Fibroblast of lung (primary cell): ENCODE measurements at regions not wholly inside any gene's neighbourhood (a gene's known extent, or its start where the extent isn't known, plus 50 kb on each side); places are given as distances from the start of the nearest gene placed in this dataset.

Experiments
- DNase-seq, 2 donors: peaks; one replicate each; pipeline versions ENCODE4 v3.0.0 to v3.0.0-alpha.2; 2010; ENCODE audit warnings: low read depth in 2 of 2
- H2AFZ ChIP-seq: 2 replicates; pipeline ENCODE4 v1.5.1; 2012; ENCODE audit warnings: low read length, control low read depth, inconsistent platforms
- H3K27ac ChIP-seq: 2 replicates; pipeline ENCODE4 v1.5.1; 2011; ENCODE audit warnings: low read length, control low read depth; ENCODE audit not compliant: insufficient read depth
- H3K27me3 ChIP-seq: 2 replicates; pipeline ENCODE4 v1.5.1; 2011; ENCODE audit warnings: mild to moderate bottlenecking, low read length; ENCODE audit not compliant: control insufficient read depth, insufficient read depth
- H3K36me3 ChIP-seq: 2 replicates; pipeline ENCODE4 v1.5.1; 2011; ENCODE audit warnings: low read length; ENCODE audit not compliant: control insufficient read depth, insufficient read depth
- H3K4me1 ChIP-seq: 2 replicates; pipeline ENCODE4 v1.5.1; 2011; ENCODE audit warnings: low read length; ENCODE audit not compliant: control insufficient read depth, insufficient read depth; ENCODE audit errors: extremely low read depth
- H3K4me2 ChIP-seq: 2 replicates; pipeline ENCODE4 v1.5.1; 2011; ENCODE audit warnings: low read length, control low read depth; ENCODE audit not compliant: insufficient read depth; ENCODE audit errors: extremely low read depth
- H3K4me3 ChIP-seq, 4 experiments: fragments of 200-600 bp in 1 of 4; sonication (generic) in 1 of 4; replicated peaks in 1 of 4; 2 replicates each; pipeline ENCODE4 v1.5.1; 2011 to 2016; ENCODE audit warnings: low read length in 4 of 4, low read depth in 3 of 4, mild to moderate bottlenecking in 3 of 4, control low read depth in 2 of 4, inconsistent platforms in 1 of 4, mixed read lengths in 1 of 4; ENCODE audit not compliant: insufficient read depth in 1 of 4; ENCODE audit errors: control extremely low read depth in 1 of 4
- H3K79me2 ChIP-seq: 2 replicates; pipeline ENCODE4 v1.5.1; 2012; ENCODE audit warnings: mild to moderate bottlenecking, low read length, inconsistent platforms; ENCODE audit not compliant: control insufficient read depth, insufficient read depth
- H3K9ac ChIP-seq: 2 replicates; pipeline ENCODE4 v1.5.1; 2011; ENCODE audit warnings: mild to moderate bottlenecking, low read length, control low read depth; ENCODE audit not compliant: insufficient read depth
- H3K9me3 ChIP-seq: 2 replicates; pipeline ENCODE4 v1.5.1; 2012; ENCODE audit warnings: low read depth, low read length; ENCODE audit not compliant: control insufficient read depth, insufficient read depth
- H4K20me1 ChIP-seq: 2 replicates; pipeline ENCODE4 v1.5.1; 2011; ENCODE audit warnings: low read length; ENCODE audit not compliant: control insufficient read depth, insufficient read depth; ENCODE audit errors: extremely low read depth
- EZH2 ChIP-seq: IDR thresholded peaks from 2 replicates; pipeline ENCODE4 v1.5.1; 2012; ENCODE audit warnings: low read length, control low read depth, mild to moderate bottlenecking; ENCODE audit errors: missing control alignments
- TF ChIP-seq, protein P1 (sequence below), 2 donors: IDR thresholded peaks in 1 of 2; conservative IDR thresholded peaks in 1 of 2; 1 replicate in 1 of 2; 2 replicates in 1 of 2; pipeline ENCODE4 v1.5.1; 2011 to 2012; ENCODE audit warnings: low read length in 2 of 2, control low read depth in 1 of 2, inconsistent platforms in 1 of 2, low read depth in 1 of 2, mild to moderate bottlenecking in 1 of 2

- no peak for TF ChIP-seq EZH2
- TF ChIP-seq, protein P1, sequence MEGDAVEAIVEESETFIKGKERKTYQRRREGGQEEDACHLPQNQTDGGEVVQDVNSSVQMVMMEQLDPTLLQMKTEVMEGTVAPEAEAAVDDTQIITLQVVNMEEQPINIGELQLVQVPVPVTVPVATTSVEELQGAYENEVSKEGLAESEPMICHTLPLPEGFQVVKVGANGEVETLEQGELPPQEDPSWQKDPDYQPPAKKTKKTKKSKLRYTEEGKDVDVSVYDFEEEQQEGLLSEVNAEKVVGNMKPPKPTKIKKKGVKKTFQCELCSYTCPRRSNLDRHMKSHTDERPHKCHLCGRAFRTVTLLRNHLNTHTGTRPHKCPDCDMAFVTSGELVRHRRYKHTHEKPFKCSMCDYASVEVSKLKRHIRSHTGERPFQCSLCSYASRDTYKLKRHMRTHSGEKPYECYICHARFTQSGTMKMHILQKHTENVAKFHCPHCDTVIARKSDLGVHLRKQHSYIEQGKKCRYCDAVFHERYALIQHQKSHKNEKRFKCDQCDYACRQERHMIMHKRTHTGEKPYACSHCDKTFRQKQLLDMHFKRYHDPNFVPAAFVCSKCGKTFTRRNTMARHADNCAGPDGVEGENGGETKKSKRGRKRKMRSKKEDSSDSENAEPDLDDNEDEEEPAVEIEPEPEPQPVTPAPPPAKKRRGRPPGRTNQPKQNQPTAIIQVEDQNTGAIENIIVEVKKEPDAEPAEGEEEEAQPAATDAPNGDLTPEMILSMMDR (conservative IDR thresholded peaks at IDR 0.05 in 1 of 2, IDR thresholded peaks at IDR 0.05 in 1 of 2; ENCODE audit: low read depth in 1 of 2, low read length in 2 of 2) = no peak
- no peaks in the 10 kb centered on the region for H3K27me3 ChIP-seq
- DNase-seq = no peak
- H3K4me2 ChIP-seq = no peak overlapping the region
- H3K4me1 ChIP-seq = no peaks in the 10 kb centered on the region
- H3K36me3 ChIP-seq = no peaks in the 10 kb centered on the region
- H3K79me2 ChIP-seq = no peaks in the 10 kb centered on the region
- no peak overlapping the region for H2AFZ ChIP-seq
- H3K9ac ChIP-seq = no peak overlapping the region
- no peaks in the 10 kb centered on the region for H3K9me3 ChIP-seq
- no peak overlapping the region for H3K27ac ChIP-seq
- H3K4me3 ChIP-seq = no peak overlapping the region
- no peaks in the 10 kb centered on the region for H4K20me1 ChIP-seq
These were observed 601.1 kb downstream of the IRX1 start for GRCh38 chr5:4196744-4197143.

DNA sequence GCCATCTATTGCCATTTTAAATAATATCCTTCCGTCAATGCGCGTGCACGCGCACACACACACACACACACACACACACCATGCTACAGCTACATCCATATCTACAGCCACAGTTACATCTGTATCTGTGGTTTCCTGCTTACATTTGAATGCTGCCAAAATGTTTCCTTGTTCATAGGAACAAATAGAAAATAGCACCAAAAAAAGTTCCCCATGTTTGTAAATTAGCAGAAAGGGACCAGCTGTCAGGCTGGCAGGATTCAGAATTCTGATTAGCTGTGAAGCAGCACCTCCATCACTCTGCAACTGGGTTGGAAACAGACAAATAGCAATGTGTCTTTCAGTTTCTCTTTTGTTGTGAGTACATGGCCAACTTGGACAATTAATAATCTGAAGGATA is 601.5 kb downstream of the IRX1 start:
- DNase-seq = no peak
- Histone ChIP-seq H3K27ac (no peak overlapping the region), H3K4me3 (no peak overlapping the region), H3K36me3 (no peaks in the 10 kb centered on the region), H3K9me3 (no peaks in the 10 kb centered on the region), H2AFZ (no peak overlapping the region), H3K9ac (no peak overlapping the region), H4K20me1 (no peaks in the 10 kb centered on the region), H3K4me2 (no peak overlapping the region), H3K4me1 (no peaks in the 10 kb centered on the region), H3K79me2 (no peaks in the 10 kb centered on the region), H3K27me3 (no peaks in the 10 kb centered on the region)
- TF ChIP-seq, protein P1 (conservative IDR thresholded peaks at IDR 0.05 in 1 of 2, IDR thresholded peaks at IDR 0.05 in 1 of 2; ENCODE audit: low read depth in 1 of 2, low read length in 2 of 2) = no peak
- no peak for TF ChIP-seq EZH2

DNA sequence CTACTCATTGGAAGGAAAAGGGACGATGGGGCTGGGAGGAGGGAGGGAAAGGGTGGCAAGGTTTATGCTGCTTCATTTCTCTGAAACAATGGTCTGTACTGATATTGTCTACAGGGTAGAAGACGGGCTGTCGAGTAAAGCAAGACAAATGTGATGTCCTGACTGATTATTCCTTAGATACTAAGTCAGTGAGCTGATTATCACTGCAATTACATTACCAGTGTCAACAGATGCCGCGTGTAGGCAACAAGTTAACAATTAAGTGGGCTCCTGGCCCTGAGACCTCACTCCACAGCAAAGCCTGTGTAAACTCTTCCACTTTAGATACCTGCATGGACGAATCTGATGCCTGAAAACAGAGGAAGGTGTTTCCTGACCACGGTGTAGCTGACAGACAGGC is 602.8 kb downstream of the IRX1 start:
- TF ChIP-seq EZH2 = no peak
- TF ChIP-seq, protein P1 (conservative IDR thresholded peaks at IDR 0.05 in 1 of 2, IDR thresholded peaks at IDR 0.05 in 1 of 2; ENCODE audit: low read depth in 1 of 2, low read length in 2 of 2) = no peak
- Histone ChIP-seq H3K4me3 (no peak overlapping the region), H3K9me3 (no peaks in the 10 kb centered on the region), H3K4me2 (no peak overlapping the region), H3K36me3 (no peaks in the 10 kb centered on the region), H4K20me1 (no peaks in the 10 kb centered on the region), H2AFZ (no peak overlapping the region), H3K27ac (no peak overlapping the region), H3K79me2 (no peaks in the 10 kb centered on the region), H3K27me3 (no peaks in the 10 kb centered on the region), H3K4me1 (no peaks in the 10 kb centered on the region), H3K9ac (no peak overlapping the region)
- DNase-seq = no peak
